HG03108 (cell line): ENCODE measurements at regions not wholly inside any gene's neighbourhood (a gene's known extent, or its start where the extent isn't known, plus 50 kb on each side); places are given as distances from the start of the nearest gene placed in this dataset.

ENCODE experiments used
- ATAC-seq: cut with Tn5 transposase; IDR thresholded peaks from one replicate; pipeline ENCODE4 v1.9.1; 2021; ENCODE audit warnings: moderate library complexity; ENCODE audit not compliant: unreplicated experiment

DNA sequence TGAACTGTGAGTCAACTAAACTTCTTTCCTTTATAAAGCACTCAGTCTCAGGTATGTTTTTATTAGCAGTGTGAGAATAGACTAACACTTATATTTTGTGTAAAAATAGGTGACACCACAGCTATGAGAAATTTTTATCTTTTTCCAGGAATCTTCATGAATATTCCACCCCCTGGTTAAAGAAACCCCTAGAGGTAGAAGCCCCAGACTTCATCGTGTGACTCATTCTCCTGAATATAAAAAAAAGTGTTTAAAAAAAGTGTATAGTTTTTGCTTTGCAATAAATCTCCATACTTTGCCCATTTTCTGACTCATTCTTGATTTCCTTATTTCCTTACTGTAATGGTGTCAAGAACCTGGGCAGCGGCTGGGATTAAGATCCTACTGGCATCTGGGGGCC, 667.6 kb upstream of the CELF2 start:
- ATAC-seq: no peak

DNA sequence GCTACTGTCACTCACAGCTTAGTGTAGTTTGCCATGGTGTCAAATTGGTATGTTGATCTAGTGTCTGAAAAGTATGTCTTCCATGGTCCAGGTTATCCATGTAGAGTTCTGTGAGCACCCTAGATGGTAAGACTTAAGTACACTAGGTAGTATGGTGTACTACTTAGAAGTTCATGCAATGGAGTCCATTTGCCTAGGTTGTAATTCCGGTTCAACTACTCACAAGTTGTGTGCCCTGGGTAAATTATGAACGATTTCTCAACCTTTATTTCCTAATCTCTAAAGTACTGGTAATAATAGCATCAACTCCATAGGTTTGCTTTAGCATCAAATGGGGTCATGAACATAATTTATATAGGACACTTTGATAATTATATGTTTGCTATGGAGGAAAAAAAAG, 666.2 kb upstream of the CELF2 start:
- no peak for ATAC-seq

DNA sequence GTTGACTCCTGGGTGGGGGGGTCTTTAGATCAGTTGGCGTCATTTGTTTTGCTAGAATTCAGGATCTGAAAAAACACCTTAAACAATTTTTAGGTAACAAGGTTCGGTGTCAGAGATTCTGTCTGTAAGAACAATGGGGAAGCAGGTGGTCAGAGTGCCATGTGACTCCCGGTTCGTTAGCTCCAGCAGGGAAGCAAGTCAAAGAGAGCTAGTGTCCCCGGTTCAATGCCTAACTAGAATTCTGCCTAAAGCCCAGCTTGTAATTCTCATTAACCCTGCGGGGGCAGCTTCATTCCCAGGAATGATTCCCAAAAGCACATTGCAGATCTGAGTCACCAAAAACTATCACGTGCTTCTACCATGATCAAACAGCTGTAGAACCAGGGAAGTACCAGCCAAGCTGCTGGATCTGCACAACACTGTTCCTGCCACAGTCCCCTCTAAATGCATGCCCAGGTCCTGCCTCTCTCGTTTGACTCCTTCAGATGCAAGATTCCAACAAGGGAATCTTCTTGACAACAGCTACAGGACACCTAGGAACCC, 664.3 kb upstream of the CELF2 start:
- ATAC-seq: no peak

DNA sequence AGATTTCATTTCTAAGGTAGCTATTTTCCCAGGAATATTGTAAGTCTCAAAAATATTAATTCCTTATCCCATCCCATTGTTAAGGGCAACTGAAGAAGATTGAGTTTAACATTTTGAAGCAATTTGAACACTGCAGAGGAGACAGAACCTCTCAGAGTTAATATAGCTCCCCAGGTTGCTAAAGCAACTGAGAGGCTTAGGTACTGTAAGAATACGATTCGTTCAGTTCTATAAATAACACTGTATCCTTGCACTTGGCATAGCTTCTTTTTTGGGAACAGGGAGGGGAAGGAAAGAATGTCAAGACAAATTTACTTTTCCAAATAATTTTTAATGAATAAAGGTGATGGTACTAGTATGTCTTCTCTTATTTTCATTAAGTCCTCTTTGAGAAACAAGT, 658.4 kb upstream of the CELF2 start:
- no peak for ATAC-seq

DNA sequence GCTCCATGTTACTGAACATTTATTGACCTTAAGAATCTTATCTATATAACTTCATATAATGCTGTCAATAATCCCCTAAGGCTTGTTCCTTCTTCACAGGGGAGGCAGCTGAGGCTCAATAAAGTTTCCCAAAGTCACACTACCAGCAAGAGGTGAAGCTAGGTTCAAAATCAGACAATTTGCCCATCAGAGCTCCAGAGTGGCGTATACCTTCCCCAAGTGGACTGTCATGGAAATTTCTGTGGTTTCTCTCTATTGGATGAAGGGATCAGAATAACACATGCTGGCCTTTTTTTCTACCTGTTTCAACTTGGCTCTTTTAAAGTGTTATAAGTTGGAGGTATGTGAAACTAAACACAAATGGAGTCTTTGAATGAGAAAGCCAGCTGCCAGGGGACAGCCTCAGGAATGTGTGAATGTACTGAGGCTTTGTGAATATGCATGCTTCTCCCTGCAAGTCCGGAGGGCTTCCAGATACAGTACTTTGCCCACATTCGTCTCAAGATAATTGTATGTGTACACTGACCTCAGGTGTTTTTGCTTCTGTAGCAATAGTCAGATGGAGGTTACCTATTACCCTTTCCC, 656.3 kb upstream of the CELF2 start:
- no peak for ATAC-seq

DNA sequence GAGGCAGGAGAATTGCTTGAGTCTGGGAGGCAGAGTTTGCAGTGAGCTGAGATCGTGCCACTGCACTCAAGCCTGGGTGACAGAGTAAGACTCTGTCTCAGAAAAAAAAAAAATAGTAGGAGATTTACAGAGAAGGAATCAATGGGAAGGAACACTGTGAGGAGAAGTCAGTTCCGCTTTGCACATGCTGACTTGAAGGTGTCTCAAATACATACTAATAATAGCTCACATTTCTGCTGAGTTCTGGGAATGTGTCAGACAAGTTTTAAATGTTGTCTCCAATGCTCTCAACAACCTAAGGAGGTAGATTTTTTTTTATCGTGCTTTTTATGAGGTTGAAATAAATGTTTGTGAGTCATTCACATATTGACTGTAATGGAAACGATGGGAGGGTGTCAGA, 654.9 kb upstream of the CELF2 start:
- no peak for ATAC-seq

DNA sequence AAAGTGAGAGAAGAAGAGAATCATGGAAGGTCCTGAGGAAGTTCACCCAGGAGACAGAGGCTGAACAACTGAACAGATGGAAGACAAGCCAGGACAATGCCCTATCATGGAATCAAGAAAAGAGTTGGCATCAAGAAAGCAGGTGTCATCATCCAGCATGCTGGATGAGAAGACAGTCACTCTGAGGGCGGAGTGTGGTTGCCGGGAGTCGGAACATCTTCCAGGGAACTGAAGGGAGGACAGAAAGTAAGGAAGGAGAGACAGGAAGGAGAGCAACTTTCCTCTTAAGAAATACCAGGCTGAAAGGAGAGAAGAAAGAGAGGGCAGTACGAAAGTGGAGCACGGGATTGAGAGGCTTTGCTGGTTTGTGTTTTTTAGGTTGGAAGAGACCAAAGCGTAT, 654.5 kb upstream of the CELF2 start:
- ATAC-seq: no peak

DNA sequence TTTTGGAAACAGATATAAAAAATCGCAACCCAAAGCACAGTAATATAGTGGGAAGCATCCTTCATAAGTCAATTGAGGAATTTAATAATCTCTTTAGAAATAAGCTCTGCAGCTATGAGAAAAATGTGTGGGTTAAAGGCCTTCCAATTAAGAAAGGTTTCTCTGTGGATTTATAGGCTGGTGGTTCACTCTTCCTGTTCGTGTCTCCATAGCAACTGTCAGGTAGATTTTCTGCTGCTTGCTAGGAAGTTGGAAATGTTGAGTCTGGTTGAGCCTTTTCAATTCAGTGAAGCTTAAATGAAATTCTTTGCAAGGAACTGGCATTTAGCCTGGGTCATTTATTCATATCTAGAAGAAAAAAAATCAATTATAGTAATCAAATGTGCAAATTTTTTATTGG, 652.8 kb upstream of the CELF2 start:
- no peak for ATAC-seq

DNA sequence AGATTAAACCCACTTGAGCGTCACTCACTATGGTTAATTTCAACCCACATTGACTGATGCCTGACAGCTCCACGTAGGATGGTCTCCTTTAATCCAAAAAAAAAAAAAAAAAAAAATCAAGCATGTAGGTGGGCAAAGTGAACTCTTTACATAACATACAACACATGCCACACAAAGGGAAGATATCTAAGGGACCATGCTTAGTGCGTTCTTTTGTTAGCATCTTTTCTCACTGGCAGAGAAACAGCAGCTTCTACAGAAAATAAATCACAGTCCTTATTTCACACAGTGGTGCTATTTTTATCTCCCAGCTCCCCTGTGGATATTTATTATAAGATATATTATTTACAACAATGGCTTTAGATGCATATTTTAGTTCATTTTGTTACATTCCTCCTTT, 652.0 kb upstream of the CELF2 start:
- no peak for ATAC-seq

DNA sequence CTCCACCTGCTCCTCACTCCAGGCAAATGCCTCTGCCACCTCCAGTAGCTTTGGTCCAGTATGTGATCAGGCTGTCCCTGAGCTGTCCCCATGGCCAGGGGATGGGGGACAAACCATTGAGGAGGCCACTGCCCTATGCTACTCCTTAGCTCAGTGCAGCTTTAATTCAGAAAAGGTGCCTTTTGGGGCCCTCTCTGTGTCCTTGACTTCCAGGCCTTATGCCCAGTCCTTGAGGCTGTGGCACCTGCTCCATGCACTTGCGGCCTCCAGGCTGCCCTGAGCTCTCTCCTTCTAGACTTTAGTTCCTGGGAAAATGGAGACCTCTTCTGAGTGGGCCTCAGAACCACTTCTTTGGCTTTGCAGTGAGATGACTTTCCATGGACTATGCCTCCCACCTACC, 650.8 kb upstream of the CELF2 start:
- no peak for ATAC-seq

DNA sequence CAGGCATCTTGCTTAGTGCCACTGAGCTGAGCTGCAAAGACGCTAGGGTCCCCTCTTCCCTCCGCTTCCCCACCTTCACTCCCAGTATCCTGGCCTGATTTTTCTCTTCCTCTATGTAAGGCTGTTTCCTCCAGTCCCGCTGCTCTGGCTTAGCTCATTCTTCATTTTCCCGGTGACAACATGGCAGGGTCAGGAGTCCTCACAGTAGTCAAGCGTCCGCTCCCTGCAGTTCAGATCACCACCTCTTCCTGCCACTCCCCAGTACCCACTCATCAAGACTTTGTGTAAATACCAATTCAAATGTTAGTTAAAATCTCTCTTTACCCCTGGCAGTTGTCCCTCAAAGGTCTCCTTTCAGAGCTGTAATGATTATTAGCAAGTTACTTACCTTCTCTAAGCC, 650.4 kb upstream of the CELF2 start:
- ATAC-seq: no peak

DNA sequence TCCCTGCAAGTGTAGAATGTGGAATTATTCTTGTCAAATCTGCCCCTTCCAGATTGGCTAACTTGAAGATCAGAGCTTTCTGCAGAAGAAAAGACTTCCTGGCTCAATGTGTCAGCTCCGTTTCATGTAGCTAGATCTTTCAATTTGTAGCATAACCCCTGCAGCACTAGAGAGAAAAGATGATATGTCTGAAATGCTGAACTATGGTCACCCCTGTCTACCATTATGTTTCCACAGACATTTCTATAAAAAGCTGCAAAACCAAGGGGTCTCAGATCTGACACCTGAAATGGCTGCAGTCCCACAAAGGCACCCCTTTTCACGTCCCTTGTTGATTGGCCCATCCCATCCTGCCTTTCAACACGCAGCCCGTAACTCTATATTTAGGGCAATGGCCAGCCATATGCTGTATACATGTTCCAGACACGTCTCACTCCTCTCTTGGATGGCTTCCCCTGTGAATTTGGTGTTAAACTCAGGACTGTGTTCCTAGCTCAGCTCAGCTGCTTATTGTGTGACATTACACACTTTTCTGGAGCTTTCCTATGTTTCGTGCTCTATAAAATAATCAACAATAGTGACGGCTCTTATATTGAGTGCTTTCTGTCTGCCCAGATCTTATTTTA, 648.6 kb upstream of the CELF2 start:
- no peak for ATAC-seq

DNA sequence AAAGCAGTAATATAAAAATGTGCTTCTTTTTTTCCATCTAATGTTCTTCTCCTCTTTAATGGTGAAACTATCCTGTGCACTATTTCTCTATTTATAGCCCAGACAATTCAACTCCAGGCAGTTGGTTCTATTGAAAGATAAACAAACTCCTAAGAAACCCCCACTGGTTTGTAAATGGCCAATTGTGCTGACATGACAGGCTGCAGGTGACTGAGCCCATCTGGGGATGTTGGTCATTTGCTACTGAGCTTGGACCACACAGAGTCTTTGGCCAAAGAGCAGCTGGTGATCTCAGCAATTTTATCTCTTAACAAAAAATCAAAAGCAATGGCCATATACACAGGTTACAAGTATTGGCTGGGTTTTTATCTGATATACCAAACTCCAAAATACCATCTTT, 631.8 kb upstream of the CELF2 start:
- no peak for ATAC-seq

DNA sequence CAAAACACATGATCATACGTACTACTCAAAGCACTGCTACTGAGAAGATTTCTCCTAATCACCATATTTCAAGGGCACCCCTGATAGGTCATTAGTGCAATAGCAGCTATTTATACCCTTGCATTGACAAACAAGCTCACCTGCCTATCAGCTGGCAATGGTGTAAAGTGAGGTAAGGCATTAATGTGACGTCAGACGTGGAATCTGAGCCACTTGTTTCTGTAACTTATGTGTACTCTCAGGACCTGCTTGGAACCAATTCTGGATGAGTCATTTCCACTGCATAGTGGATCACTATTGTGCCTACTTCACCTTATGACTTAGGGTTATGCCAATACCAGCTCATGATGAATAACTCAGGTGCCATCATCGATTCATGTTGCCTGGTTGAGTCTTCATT, 628.5 kb upstream of the CELF2 start:
- no peak for ATAC-seq

DNA sequence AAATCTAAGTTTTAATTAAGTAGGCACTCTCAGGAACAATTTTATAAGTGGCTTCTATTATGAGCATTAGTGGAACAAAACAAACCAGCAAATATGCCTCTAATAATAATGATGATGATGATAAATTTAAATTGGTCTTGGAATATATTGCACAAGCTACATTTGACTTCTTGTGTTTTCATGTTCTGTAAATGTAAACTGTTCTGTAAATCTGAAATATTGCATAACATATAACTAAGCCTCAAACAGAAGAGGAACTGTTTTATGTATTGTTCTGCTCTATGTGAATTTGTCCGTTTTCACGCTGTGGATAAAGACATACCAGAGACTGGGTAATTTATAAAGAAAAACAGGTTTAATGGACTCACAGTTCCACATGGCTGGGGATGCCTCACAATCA, 625.2 kb upstream of the CELF2 start:
- no peak for ATAC-seq

DNA sequence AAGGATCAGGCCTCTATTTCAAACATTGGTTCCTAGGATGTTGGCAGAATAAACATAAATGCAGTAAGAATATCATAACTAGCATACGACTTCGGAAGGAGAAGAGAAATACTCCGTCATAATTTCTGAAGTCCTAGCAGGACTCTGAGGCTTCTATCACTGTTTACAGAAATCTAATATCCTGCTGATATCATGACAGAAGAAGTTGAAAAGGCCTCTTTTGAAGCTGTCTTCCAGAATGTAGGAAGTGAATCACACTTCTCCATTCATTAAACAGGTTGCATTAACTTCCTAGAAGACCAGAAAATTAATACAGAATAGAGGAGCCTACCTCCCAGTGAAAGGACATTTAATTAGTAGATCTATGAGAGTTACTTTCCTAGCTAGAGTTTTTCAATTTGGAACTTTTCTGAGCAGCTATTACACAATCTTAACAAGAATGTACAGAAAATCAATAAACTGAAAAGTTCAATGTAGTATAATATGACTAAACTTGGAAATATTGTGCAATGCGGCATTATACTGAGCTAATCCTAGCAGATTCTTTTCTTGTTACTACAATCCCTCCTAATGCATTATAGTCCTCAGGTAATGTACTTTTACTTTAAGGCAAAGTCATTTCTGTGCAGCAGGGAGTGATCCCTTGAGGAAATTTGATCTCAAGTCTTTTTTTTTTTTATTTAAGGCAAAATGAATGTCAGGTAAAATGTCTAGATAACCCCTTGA, 622.6 kb upstream of the CELF2 start:
- no peak for ATAC-seq

DNA sequence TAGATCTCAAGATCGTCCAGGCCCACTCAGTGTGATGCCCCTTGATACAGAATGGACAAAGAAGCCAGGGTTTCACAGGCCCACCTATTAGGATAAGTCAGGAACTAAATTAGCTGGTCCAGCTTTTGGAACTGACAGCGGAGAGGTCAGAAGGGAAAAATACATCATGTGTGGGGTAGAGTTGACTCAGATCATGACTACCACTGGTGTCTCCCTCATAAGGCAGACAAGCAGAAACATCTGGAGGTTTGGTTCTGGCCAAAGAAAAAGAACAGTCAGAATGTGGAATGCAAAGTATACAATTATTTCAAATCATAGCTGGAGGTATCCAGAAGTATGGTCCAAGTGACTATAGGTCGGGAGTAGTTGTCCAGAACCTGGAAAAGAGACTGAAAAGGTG, 621.1 kb upstream of the CELF2 start:
- ATAC-seq: no peak

DNA sequence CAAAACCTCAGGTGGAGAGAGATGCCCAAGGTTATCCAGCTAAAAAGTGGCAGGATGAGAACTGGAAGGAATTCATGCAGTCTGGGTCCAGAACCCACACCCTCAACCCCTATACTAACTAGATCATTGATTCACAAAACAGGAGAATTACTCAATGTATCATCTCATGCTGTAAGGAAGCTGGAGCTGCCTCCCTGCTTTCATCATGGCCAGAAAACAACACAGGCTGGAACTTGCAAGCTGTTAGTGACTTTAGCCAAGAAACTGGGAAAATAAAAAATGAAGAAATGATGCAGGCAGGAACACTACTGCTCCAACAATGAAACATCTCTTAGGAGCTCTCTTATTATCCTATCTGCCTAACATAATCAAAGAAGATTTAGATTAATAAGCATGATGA, 619.8 kb upstream of the CELF2 start:
- ATAC-seq: no peak

DNA sequence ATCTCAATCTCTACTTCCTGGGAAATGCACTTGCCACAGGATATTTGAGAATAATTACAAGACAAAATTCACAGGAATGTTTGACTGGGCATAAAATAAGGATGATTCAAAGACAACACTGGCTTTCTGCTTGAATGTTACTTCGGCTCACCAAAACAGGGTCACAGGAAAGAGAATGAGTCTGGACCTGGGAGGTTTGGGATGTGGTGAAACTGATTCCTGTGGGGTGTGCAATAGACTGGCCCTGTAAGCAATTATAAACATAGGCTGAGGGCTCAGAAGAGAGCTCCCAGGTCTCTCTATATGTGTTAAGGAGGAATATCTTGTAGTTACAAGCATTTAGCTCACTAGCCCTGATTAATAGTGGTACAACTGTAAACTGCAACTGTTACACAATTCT, 613.9 kb upstream of the CELF2 start:
- no peak for ATAC-seq

DNA sequence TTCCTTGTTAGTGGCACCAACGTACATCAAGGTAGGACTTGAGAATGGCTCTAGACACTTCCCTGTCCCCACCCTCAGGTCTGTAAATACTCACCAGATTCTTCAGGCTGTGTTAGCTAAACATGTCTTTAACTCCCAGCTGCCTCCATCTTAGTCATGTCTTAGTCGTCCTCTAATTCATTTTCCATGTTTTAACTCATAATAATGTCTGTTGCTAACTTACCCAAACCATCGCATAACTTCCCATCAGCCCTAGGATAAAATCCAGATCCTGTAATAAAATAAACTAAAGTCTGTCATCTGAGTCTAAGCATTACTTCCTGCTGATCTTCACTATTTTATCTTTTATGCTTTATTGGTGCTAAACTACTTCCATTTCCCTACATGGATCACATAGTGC, 600.0 kb upstream of the CELF2 start:
- ATAC-seq: no peak

DNA sequence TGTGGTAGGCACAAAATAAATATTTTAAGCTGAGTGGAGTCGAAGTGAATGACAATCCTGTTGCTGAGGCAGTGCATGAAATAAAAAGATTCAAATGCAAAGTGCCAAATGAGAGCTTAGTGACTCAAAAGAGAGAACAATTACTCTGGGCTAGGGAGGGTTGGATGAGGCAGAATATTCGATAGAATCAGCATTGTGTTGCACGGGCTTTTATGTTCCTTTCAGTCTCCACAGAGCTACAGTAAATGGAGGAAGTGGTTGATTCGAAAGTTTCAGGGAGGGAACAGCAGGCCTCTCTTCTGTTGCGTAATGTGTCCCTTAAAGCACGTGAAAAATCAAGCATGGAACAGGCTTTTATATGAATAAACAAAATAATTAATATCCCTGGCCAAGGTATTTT, 599.3 kb upstream of the CELF2 start:
- ATAC-seq: peak; percentile 94

DNA sequence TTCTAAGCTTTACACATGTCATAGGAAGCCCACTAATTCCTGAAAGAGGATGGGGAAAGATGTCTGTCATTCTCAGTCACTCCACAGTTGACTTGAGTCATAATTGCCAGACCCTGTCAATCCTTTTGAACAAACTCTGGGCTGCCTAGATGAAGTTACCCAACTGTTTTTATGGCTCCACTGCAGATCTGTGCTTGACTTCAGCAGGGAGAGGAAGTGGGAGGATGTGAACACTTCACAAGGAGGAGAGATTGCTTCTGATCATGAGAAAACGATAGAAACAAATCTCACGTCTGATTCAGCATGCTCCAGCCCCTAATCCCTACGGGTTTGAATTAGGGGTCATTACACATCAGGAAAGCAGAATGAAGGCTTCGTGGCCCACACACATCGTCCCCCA, 596.6 kb upstream of the CELF2 start:
- no peak for ATAC-seq
